ENCODE measurements at regions not wholly inside any gene's neighbourhood (a gene's known extent, or its start where the extent isn't known, plus 50 kb on each side); places are given as distances from the start of the nearest gene placed in this dataset.

DNA sequence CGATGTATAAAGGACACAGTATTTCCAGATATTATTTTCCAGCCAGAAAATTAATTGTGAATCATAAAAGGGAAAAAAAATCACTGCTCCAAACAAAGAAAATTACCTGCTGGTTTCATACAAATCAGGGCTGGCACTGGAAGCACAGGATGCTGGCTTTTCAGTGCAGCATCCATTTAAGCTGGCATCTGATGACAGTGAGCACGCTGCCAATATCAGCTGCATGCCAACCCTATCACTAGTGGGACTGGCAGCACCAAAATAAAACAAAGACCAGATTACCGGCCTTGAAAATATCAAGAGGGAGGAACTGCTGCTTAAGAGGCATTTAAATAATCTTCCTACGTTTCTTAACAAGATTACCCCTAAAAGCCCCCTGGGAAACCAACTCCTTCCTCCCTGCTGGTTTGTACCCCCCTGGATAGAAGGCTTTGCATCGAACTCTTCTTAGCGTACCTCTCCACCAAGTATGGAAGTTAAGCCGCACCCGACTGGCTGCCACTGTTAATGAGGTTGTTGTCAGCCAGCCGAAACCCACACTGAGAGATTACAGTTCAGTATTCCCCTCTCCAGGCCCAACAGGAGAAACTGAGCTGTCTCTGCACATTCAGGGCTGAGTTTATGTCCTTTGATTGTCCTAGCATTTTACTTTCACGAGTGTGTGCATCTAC, 257.8 kb downstream of the EFNB2 start:
- FAIRE-seq (no peak), DNase-seq (ENCODE audit: insufficient read length, low spot score) (no peak)
- TF ChIP-seq POU2F2 (IDR thresholded peaks at IDR 0.05; ENCODE audit: low read depth, low read length) (no peak), TAF1 (IDR thresholded peaks at IDR 0.05; ENCODE audit: low read depth, low read length) (no peak), PAX5 (IDR thresholded peaks at IDR 0.05; ENCODE audit: insufficient read depth, low read length, severe bottlenecking) (no peak), POLR2AphosphoS5 (IDR thresholded peaks at IDR 0.05; ENCODE audit: low read depth, low read length) (no peak), POLR2A (IDR thresholded peaks at IDR 0.05; ENCODE audit: low read depth, low read length) (no peak), SPI1 (IDR thresholded peaks at IDR 0.05; ENCODE audit: low read depth, low read length) (no peak)

- no peak for TF ChIP-seq PAX5 (IDR thresholded peaks at IDR 0.05; ENCODE audit: insufficient read depth, low read length, severe bottlenecking)
- no peak for FAIRE-seq
These were observed 258.6 kb downstream of the EFNB2 start for GRCh38 chr13:106276876-106277275.

GRCh38 chr13:106275446-106276032, 259.9 kb downstream of the EFNB2 start:
- DNase-seq (ENCODE audit: insufficient read length, low spot score) (no peak), FAIRE-seq (no peak)
- TF ChIP-seq PAX5 (IDR thresholded peaks at IDR 0.05; ENCODE audit: insufficient read depth, low read length, severe bottlenecking) (no peak), TAF1 (IDR thresholded peaks at IDR 0.05; ENCODE audit: low read depth, low read length) (no peak), POU2F2 (IDR thresholded peaks at IDR 0.05; ENCODE audit: low read depth, low read length) (no peak), POLR2A (IDR thresholded peaks at IDR 0.05; ENCODE audit: low read depth, low read length) (no peak), SPI1 (IDR thresholded peaks at IDR 0.05; ENCODE audit: low read depth, low read length) (no peak), POLR2AphosphoS5 (IDR thresholded peaks at IDR 0.05; ENCODE audit: low read depth, low read length) (no peak)

More at GRCh38 chr13:106276876-106277275, 258.6 kb downstream of the EFNB2 start:
- no peak for DNase-seq (ENCODE audit: insufficient read length, low spot score)

- no peak for DNase-seq (ENCODE audit: insufficient read length, low spot score)
- TF ChIP-seq SPI1 (IDR thresholded peaks at IDR 0.05; ENCODE audit: low read depth, low read length), result no peak
- no peak for TF ChIP-seq PAX5 (IDR thresholded peaks at IDR 0.05; ENCODE audit: insufficient read depth, low read length, severe bottlenecking)
- no peak for TF ChIP-seq POU2F2 (IDR thresholded peaks at IDR 0.05; ENCODE audit: low read depth, low read length)
- TF ChIP-seq POLR2A (IDR thresholded peaks at IDR 0.05; ENCODE audit: low read depth, low read length), result no peak
- TF ChIP-seq TAF1 (IDR thresholded peaks at IDR 0.05; ENCODE audit: low read depth, low read length), result no peak
- no peak for TF ChIP-seq POLR2AphosphoS5 (IDR thresholded peaks at IDR 0.05; ENCODE audit: low read depth, low read length)
- FAIRE-seq, result no peak
These were observed 260.8 kb downstream of the EFNB2 start for GRCh38 chr13:106274551-106275203.

- FAIRE-seq, result no peak
- no peak for DNase-seq (ENCODE audit: insufficient read length, low spot score)
These were observed 271.7 kb downstream of the EFNB2 start for GRCh38 chr13:106263801-106264200.

DNA sequence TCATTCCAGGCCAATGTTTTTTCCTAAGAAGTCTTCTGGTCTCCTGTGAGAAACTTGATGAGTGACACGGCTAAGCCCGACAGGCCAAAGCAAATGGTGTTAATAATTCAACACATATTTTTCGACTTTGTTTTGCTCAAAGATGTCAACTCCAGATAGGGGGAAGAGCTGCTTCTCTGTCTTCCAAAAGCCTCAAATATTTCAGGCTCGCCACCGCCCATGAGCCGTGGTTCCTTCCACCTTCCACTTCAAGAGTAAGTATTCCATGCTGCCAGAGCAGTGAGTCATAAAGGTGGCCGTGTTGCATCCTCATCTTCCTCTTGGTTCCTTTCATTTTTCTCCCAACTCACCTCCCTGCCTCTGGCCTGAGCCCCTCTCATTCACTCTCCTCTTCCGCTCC, 272.6 kb downstream of the EFNB2 start:
- no peak for TF ChIP-seq TAF1 (IDR thresholded peaks at IDR 0.05; ENCODE audit: low read depth, low read length)
- TF ChIP-seq POLR2AphosphoS5 (IDR thresholded peaks at IDR 0.05; ENCODE audit: low read depth, low read length), result no peak
- TF ChIP-seq PAX5 (IDR thresholded peaks at IDR 0.05; ENCODE audit: insufficient read depth, low read length, severe bottlenecking), result no peak
- TF ChIP-seq SPI1 (IDR thresholded peaks at IDR 0.05; ENCODE audit: low read depth, low read length), result no peak
- no peak for TF ChIP-seq POLR2A (IDR thresholded peaks at IDR 0.05; ENCODE audit: low read depth, low read length)
- no peak for TF ChIP-seq POU2F2 (IDR thresholded peaks at IDR 0.05; ENCODE audit: low read depth, low read length)
- no peak for FAIRE-seq
- no peak for DNase-seq (ENCODE audit: insufficient read length, low spot score)

More at GRCh38 chr13:106263801-106264200, 271.7 kb downstream of the EFNB2 start:
- no peak for TF ChIP-seq TAF1 (IDR thresholded peaks at IDR 0.05; ENCODE audit: low read depth, low read length)
- no peak for TF ChIP-seq PAX5 (IDR thresholded peaks at IDR 0.05; ENCODE audit: insufficient read depth, low read length, severe bottlenecking)
- no peak for TF ChIP-seq SPI1 (IDR thresholded peaks at IDR 0.05; ENCODE audit: low read depth, low read length)
- no peak for TF ChIP-seq POLR2A (IDR thresholded peaks at IDR 0.05; ENCODE audit: low read depth, low read length)
- TF ChIP-seq POLR2AphosphoS5 (IDR thresholded peaks at IDR 0.05; ENCODE audit: low read depth, low read length), result no peak
- no peak for TF ChIP-seq POU2F2 (IDR thresholded peaks at IDR 0.05; ENCODE audit: low read depth, low read length)

DNA sequence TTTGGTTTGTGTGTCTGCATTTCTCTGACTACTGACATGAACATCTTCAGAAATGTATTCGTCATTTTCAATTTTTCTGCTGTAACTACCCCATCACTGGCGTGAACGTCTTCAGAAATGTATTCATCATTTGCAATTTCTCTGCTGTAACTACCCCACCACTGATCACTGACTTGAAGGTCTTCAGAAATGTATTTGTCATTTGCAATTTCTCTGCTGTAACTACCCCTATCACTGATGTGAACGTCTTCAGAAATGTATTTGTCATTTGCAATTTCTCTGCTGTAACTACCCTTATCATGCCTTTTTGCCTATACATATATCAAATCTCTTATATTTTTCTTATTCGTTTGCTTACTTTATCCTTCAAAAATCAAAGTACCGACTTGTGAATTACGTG, 274.0 kb downstream of the EFNB2 start:
- FAIRE-seq (no peak), DNase-seq (ENCODE audit: insufficient read length, low spot score) (no peak)
- TF ChIP-seq SPI1 (IDR thresholded peaks at IDR 0.05; ENCODE audit: low read depth, low read length), result no peak
- no peak for TF ChIP-seq TAF1 (IDR thresholded peaks at IDR 0.05; ENCODE audit: low read depth, low read length)
- TF ChIP-seq POLR2AphosphoS5 (IDR thresholded peaks at IDR 0.05; ENCODE audit: low read depth, low read length), result no peak
- no peak for TF ChIP-seq POU2F2 (IDR thresholded peaks at IDR 0.05; ENCODE audit: low read depth, low read length)
- no peak for TF ChIP-seq POLR2A (IDR thresholded peaks at IDR 0.05; ENCODE audit: low read depth, low read length)
- no peak for TF ChIP-seq PAX5 (IDR thresholded peaks at IDR 0.05; ENCODE audit: insufficient read depth, low read length, severe bottlenecking)

GRCh38 chr13:106260352-106260751, 275.1 kb downstream of the EFNB2 start:
- no peak for TF ChIP-seq POLR2AphosphoS5 (IDR thresholded peaks at IDR 0.05; ENCODE audit: low read depth, low read length)
- no peak for TF ChIP-seq POU2F2 (IDR thresholded peaks at IDR 0.05; ENCODE audit: low read depth, low read length)
- TF ChIP-seq SPI1 (IDR thresholded peaks at IDR 0.05; ENCODE audit: low read depth, low read length), result no peak
- no peak for TF ChIP-seq PAX5 (IDR thresholded peaks at IDR 0.05; ENCODE audit: insufficient read depth, low read length, severe bottlenecking)
- no peak for TF ChIP-seq POLR2A (IDR thresholded peaks at IDR 0.05; ENCODE audit: low read depth, low read length)
- no peak for TF ChIP-seq TAF1 (IDR thresholded peaks at IDR 0.05; ENCODE audit: low read depth, low read length)
- DNase-seq (ENCODE audit: insufficient read length, low spot score) (no peak), FAIRE-seq (no peak)

GRCh38 chr13:106259928-106260327, 275.5 kb downstream of the EFNB2 start:
- TF ChIP-seq PAX5 (IDR thresholded peaks at IDR 0.05; ENCODE audit: insufficient read depth, low read length, severe bottlenecking), result no peak
- no peak for TF ChIP-seq POLR2AphosphoS5 (IDR thresholded peaks at IDR 0.05; ENCODE audit: low read depth, low read length)
- no peak for TF ChIP-seq SPI1 (IDR thresholded peaks at IDR 0.05; ENCODE audit: low read depth, low read length)
- no peak for TF ChIP-seq POU2F2 (IDR thresholded peaks at IDR 0.05; ENCODE audit: low read depth, low read length)
- no peak for TF ChIP-seq TAF1 (IDR thresholded peaks at IDR 0.05; ENCODE audit: low read depth, low read length)
- TF ChIP-seq POLR2A (IDR thresholded peaks at IDR 0.05; ENCODE audit: low read depth, low read length), result no peak
- DNase-seq (ENCODE audit: insufficient read length, low spot score) (no peak), FAIRE-seq (no peak)

All from GM12891 (cell line).